A204.1 (cell line): ENCODE measurements at regions not wholly inside any gene's neighbourhood (a gene's known extent, or its start where the extent isn't known, plus 50 kb on each side); places are given as distances from the start of the nearest gene placed in this dataset.
"Not testable (repeated sequence)": the region's sequence is repeated elsewhere in the genome, so short reads cannot be mapped to it uniquely, and the experiment has no call there.

Experiments used
- FAIRE-seq: peaks from 2 replicates; lab custom pipeline; 2012; peaks lifted over from hg19 to GRCh38; lab: Jason Lieb, UNC

- FAIRE-seq: no peak
Measured at GRCh38 chr3:15903759-15904720, 106.3 kb upstream of the ANKRD28 start.

- no peak for FAIRE-seq
Measured at GRCh38 chr3:15905041-15905440, 107.3 kb upstream of the ANKRD28 start.

GRCh38 chr3:15907403-15907802 is 109.6 kb upstream of the ANKRD28 start:
- FAIRE-seq: not testable (repeated sequence)

- no peak for FAIRE-seq
Measured at GRCh38 chr3:15918988-15919387, 121.2 kb upstream of the ANKRD28 start.

- no peak for FAIRE-seq
Measured at GRCh38 chr3:15919971-15920370, 122.2 kb upstream of the ANKRD28 start.

- FAIRE-seq: no peak
Measured at GRCh38 chr3:15923640-15924405, 126.0 kb upstream of the ANKRD28 start.

GRCh38 chr3:15924914-15925313 is 127.1 kb upstream of the ANKRD28 start:
- no peak for FAIRE-seq

- no peak for FAIRE-seq
Measured at GRCh38 chr3:15926871-15927270, 129.1 kb upstream of the ANKRD28 start.

GRCh38 chr3:15927969-15928368 is 130.2 kb upstream of the ANKRD28 start:
- FAIRE-seq: no peak

- FAIRE-seq: no peak
Measured at GRCh38 chr3:15929944-15930571, 132.3 kb upstream of the ANKRD28 start.

- FAIRE-seq: no peak
Measured at GRCh38 chr3:15932348-15933300, 134.8 kb upstream of the ANKRD28 start.

- no peak for FAIRE-seq
Measured at GRCh38 chr3:15933439-15934139, 135.8 kb upstream of the ANKRD28 start.

GRCh38 chr3:15934389-15935195 is 136.8 kb upstream of the ANKRD28 start:
- FAIRE-seq: no peak

- no peak for FAIRE-seq
Measured at GRCh38 chr3:15936312-15936711, 138.5 kb upstream of the ANKRD28 start.

- no peak for FAIRE-seq
Measured at GRCh38 chr3:15940641-15941040, 142.9 kb upstream of the ANKRD28 start.

- not testable (repeated sequence) for FAIRE-seq
Measured at GRCh38 chr3:15941457-15941856, 143.7 kb upstream of the ANKRD28 start.

- FAIRE-seq: no peak
Measured at GRCh38 chr3:15941958-15942357, 144.2 kb upstream of the ANKRD28 start.

- FAIRE-seq: no peak
Measured at GRCh38 chr3:15942462-15942861, 144.7 kb upstream of the ANKRD28 start.

GRCh38 chr3:15942936-15943335 is 145.2 kb upstream of the ANKRD28 start:
- FAIRE-seq: no peak

GRCh38 chr3:15948388-15948787 is 150.6 kb upstream of the ANKRD28 start:
- FAIRE-seq: no peak
